Loucy (cell line): ENCODE measurements at regions not wholly inside any gene's neighbourhood (a gene's known extent, or its start where the extent isn't known, plus 50 kb on each side); places are given as distances from the start of the nearest gene placed in this dataset.
"Not testable (repeated sequence)": the region's sequence is repeated elsewhere in the genome, so short reads cannot be mapped to it uniquely, and the experiment has no call there.

ENCODE experiments used
- H2AFZ ChIP-seq: fragments of 200-600 bp; sonication (generic); 2 replicates; pipeline ENCODE4 v1.6.0; 2016; ENCODE audit warnings: antibody characterized with exemption, mild to moderate bottlenecking, low read length, moderate library complexity
- H3F3A ChIP-seq: fragments of 200-600 bp; 2 replicates; pipeline ENCODE4 v1.6.0; 2016; ENCODE audit warnings: antibody characterized with exemption, low read depth, mild to moderate bottlenecking
- H3K27me3 ChIP-seq: fragments of 200-600 bp; sonication (generic); 2 replicates; pipeline ENCODE4 v1.6.1; 2014; ENCODE audit warnings: low read length, mild to moderate bottlenecking; ENCODE audit not compliant: insufficient read depth, poor library complexity, severe bottlenecking
- H3K36me3 ChIP-seq: fragments of 200-600 bp; sonication (generic); 2 replicates; pipeline ENCODE4 v1.6.1; 2016; ENCODE audit warnings: low read length; ENCODE audit not compliant: insufficient read depth
- H3K4me1 ChIP-seq: fragments of 200-600 bp; sonication (generic); 2 replicates; pipeline ENCODE4 v1.5.1; 2014; ENCODE audit warnings: low read length, mild to moderate bottlenecking; ENCODE audit not compliant: insufficient read depth, poor library complexity, severe bottlenecking
- H3K4me2 ChIP-seq: fragments of 200-600 bp; sonication (generic); 2 replicates; pipeline ENCODE4 v1.6.0; 2014; ENCODE audit warnings: antibody characterized with exemption, low read length, low read depth, mild to moderate bottlenecking; ENCODE audit not compliant: poor library complexity, severe bottlenecking
- H3K4me3 ChIP-seq: fragments of 200-600 bp; sonication (generic); 2 replicates; pipeline ENCODE4 v1.5.1; 2014; ENCODE audit warnings: low read length, mild to moderate bottlenecking, mixed read lengths; ENCODE audit not compliant: poor library complexity, severe bottlenecking
- H3K79me2 ChIP-seq: fragments of 200-600 bp; sonication (generic); 2 replicates; pipeline ENCODE4 v1.6.1; 2014; ENCODE audit warnings: low read length; ENCODE audit not compliant: insufficient read depth
- H3K9ac ChIP-seq: fragments of 200-600 bp; sonication (generic); 2 replicates; pipeline ENCODE4 v1.6.0; 2014; ENCODE audit warnings: mild to moderate bottlenecking, low read depth, low read length, moderate library complexity; ENCODE audit not compliant: poor library complexity, severe bottlenecking
- H3K9me2 ChIP-seq: fragments of 200-600 bp; sonication (generic); replicated peaks from 2 replicates; pipeline ENCODE4 v1.6.1; 2016; ENCODE audit warnings: low read depth, low read length, mixed read lengths
- H3K9me3 ChIP-seq: fragments of 200-600 bp; sonication (generic); 2 replicates; pipeline ENCODE4 v1.6.1; 2014; ENCODE audit warnings: mild to moderate bottlenecking, antibody characterized with exemption, low read length, low read depth; ENCODE audit not compliant: insufficient read depth
- H4K20me1 ChIP-seq: fragments of 200-600 bp; sonication (generic); 2 replicates; pipeline ENCODE4 v1.6.0; 2014; ENCODE audit warnings: antibody characterized with exemption, low read length, mild to moderate bottlenecking; ENCODE audit not compliant: insufficient read depth, poor library complexity, severe bottlenecking

GRCh38 chr1:146686777-146687366 lies 251.3 kb upstream of the NBPF12 start:
- not testable (repeated sequence) for H3K9me2 ChIP-seq, H3F3A ChIP-seq, H3K79me2 ChIP-seq, H3K4me2 ChIP-seq, H3K27me3 ChIP-seq, H3K9ac ChIP-seq, H2AFZ ChIP-seq, H3K4me3 ChIP-seq, H3K4me1 ChIP-seq, H3K9me3 ChIP-seq, H4K20me1 ChIP-seq, H3K36me3 ChIP-seq

- H3K9me2 ChIP-seq, H3K9me3 ChIP-seq, H3K27me3 ChIP-seq, H3K36me3 ChIP-seq, H3F3A ChIP-seq, H3K4me3 ChIP-seq, H3K4me1 ChIP-seq, H4K20me1 ChIP-seq, H2AFZ ChIP-seq, H3K9ac ChIP-seq, H3K4me2 ChIP-seq, H3K79me2 ChIP-seq: not testable (repeated sequence)
These were observed 255.0 kb upstream of the NBPF12 start for GRCh38 chr1:146683126-146683429.

- not testable (repeated sequence) for H3K79me2 ChIP-seq, H3K4me2 ChIP-seq
These were observed 255.6 kb upstream of the NBPF12 start for GRCh38 chr1:146682227-146683125.

GRCh38 chr1:146673729-146674299 lies 264.3 kb upstream of the NBPF12 start:
- H3K4me2 ChIP-seq, H3K9ac ChIP-seq, H4K20me1 ChIP-seq, H3K9me3 ChIP-seq, H3K79me2 ChIP-seq, H3K4me3 ChIP-seq, H2AFZ ChIP-seq, H3K36me3 ChIP-seq, H3F3A ChIP-seq, H3K9me2 ChIP-seq, H3K4me1 ChIP-seq, H3K27me3 ChIP-seq: not testable (repeated sequence)

More at GRCh38 chr1:146682227-146683125, 255.6 kb upstream of the NBPF12 start:
- not testable (repeated sequence) for H3K36me3 ChIP-seq, H3K4me3 ChIP-seq, H3K9ac ChIP-seq, H2AFZ ChIP-seq, H3K9me3 ChIP-seq, H3K27me3 ChIP-seq, H3K9me2 ChIP-seq, H4K20me1 ChIP-seq, H3F3A ChIP-seq, H3K4me1 ChIP-seq

- H3K36me3 ChIP-seq, H4K20me1 ChIP-seq, H2AFZ ChIP-seq, H3F3A ChIP-seq, H3K9me3 ChIP-seq, H3K9me2 ChIP-seq, H3K4me2 ChIP-seq, H3K27me3 ChIP-seq, H3K79me2 ChIP-seq, H3K4me1 ChIP-seq, H3K9ac ChIP-seq, H3K4me3 ChIP-seq: not testable (repeated sequence)
These were observed 265.5 kb upstream of the NBPF12 start for GRCh38 chr1:146672608-146673007.

GRCh38 chr1:146671588-146671987 lies 266.5 kb upstream of the NBPF12 start:
- H3K9ac ChIP-seq, H3K9me3 ChIP-seq, H2AFZ ChIP-seq, H3K9me2 ChIP-seq, H3K4me3 ChIP-seq, H3K4me2 ChIP-seq, H3K79me2 ChIP-seq, H3K4me1 ChIP-seq, H3F3A ChIP-seq, H4K20me1 ChIP-seq, H3K27me3 ChIP-seq, H3K36me3 ChIP-seq: not testable (repeated sequence)

- not testable (repeated sequence) for H3K79me2 ChIP-seq, H4K20me1 ChIP-seq, H3K4me3 ChIP-seq, H3K4me1 ChIP-seq, H3K9me2 ChIP-seq, H3K9me3 ChIP-seq, H3K4me2 ChIP-seq, H3K36me3 ChIP-seq, H3F3A ChIP-seq, H3K9ac ChIP-seq, H2AFZ ChIP-seq, H3K27me3 ChIP-seq
These were observed 267.1 kb upstream of the NBPF12 start for GRCh38 chr1:146670832-146671566.
